ENCODE measurements at regions not wholly inside any gene's neighbourhood (a gene's known extent, or its start where the extent isn't known, plus 50 kb on each side); places are given as distances from the start of the nearest gene placed in this dataset.
"Not testable (repeated sequence)": the region's sequence is repeated elsewhere in the genome, so short reads cannot be mapped to it uniquely, and the experiment has no call there.

GRCh38 chrX:36898301-36898700 is 109.9 kb upstream of the FAM47C start:
- no peaks in the 10 kb centered on the region for H3K4me1 Mint-ChIP-seq
- H3K36me3 Mint-ChIP-seq, result no peaks in the 10 kb centered on the region
- TF ChIP-seq CTCF (IDR thresholded peaks at IDR 0.05; ENCODE audit: unreplicated experiment), result peak; percentile 44
- no peak overlapping the region for H3K4me3 Mint-ChIP-seq
- no peak for DNase-seq (ENCODE audit: low spot score in 2 of 2, unreplicated experiment in 2 of 2)
- H3K9me3 Mint-ChIP-seq, result peaks cover 26% of the 10 kb centered on the region
- no peaks in the 10 kb centered on the region for H3K27me3 Mint-ChIP-seq (ENCODE audit: low read depth)
- no peak overlapping the region for H3K27ac Mint-ChIP-seq

GRCh38 chrX:36904561-36904960 is 103.6 kb upstream of the FAM47C start:
- peaks cover 20% of the 10 kb centered on the region for H3K9me3 Mint-ChIP-seq
- not testable (repeated sequence) for H3K4me3 Mint-ChIP-seq; H3K27me3 Mint-ChIP-seq (ENCODE audit: low read depth); H3K36me3 Mint-ChIP-seq; DNase-seq (ENCODE audit: low spot score in 2 of 2, unreplicated experiment in 2 of 2); H3K4me1 Mint-ChIP-seq; H3K27ac Mint-ChIP-seq

- no peak for DNase-seq (ENCODE audit: low spot score in 2 of 2, unreplicated experiment in 2 of 2)
- H3K9me3 Mint-ChIP-seq, result peaks cover 18% of the 10 kb centered on the region
- peak; percentile 65 for TF ChIP-seq CTCF (IDR thresholded peaks at IDR 0.05; ENCODE audit: unreplicated experiment)
- H3K27me3 Mint-ChIP-seq (ENCODE audit: low read depth), result peaks cover 1% of the 10 kb centered on the region
- no peak overlapping the region for H3K4me3 Mint-ChIP-seq
- H3K36me3 Mint-ChIP-seq, result no peaks in the 10 kb centered on the region
- no peak overlapping the region for H3K27ac Mint-ChIP-seq
- H3K4me1 Mint-ChIP-seq, result peaks cover 7% of the 10 kb centered on the region
These were observed 99.1 kb upstream of the FAM47C start for GRCh38 chrX:36908801-36909675.

GRCh38 chrX:36909676-36910030 is 98.5 kb upstream of the FAM47C start:
- H3K4me3 Mint-ChIP-seq, result no peak overlapping the region
- no peak overlapping the region for H3K27ac Mint-ChIP-seq
- H3K27me3 Mint-ChIP-seq (ENCODE audit: low read depth), result peaks cover 1% of the 10 kb centered on the region
- no peak for TF ChIP-seq CTCF (IDR thresholded peaks at IDR 0.05; ENCODE audit: unreplicated experiment)
- peaks cover 7% of the 10 kb centered on the region for H3K4me1 Mint-ChIP-seq
- no peak for DNase-seq (ENCODE audit: low spot score in 2 of 2, unreplicated experiment in 2 of 2)
- H3K9me3 Mint-ChIP-seq, result peaks cover 18% of the 10 kb centered on the region
- H3K36me3 Mint-ChIP-seq, result no peaks in the 10 kb centered on the region

- H3K4me1 Mint-ChIP-seq, result peaks cover 7% of the 10 kb centered on the region
- H3K9me3 Mint-ChIP-seq, result peaks cover 28% of the 10 kb centered on the region
- H3K27me3 Mint-ChIP-seq (ENCODE audit: low read depth), result no peaks in the 10 kb centered on the region
- no peak overlapping the region for H3K27ac Mint-ChIP-seq
- no peak overlapping the region for H3K4me3 Mint-ChIP-seq
- H3K36me3 Mint-ChIP-seq, result no peaks in the 10 kb centered on the region
- no peak for TF ChIP-seq CTCF (IDR thresholded peaks at IDR 0.05; ENCODE audit: unreplicated experiment)
- no peak for DNase-seq (ENCODE audit: low spot score in 2 of 2, unreplicated experiment in 2 of 2)
These were observed 94.6 kb upstream of the FAM47C start for GRCh38 chrX:36913551-36913950.

GRCh38 chrX:36916941-36917340 is 91.2 kb upstream of the FAM47C start:
- TF ChIP-seq CTCF (IDR thresholded peaks at IDR 0.05; ENCODE audit: unreplicated experiment), result no peak
- H3K9me3 Mint-ChIP-seq, result peaks cover 55% of the 10 kb centered on the region
- H3K4me1 Mint-ChIP-seq, result no peaks in the 10 kb centered on the region
- no peaks in the 10 kb centered on the region for H3K27me3 Mint-ChIP-seq (ENCODE audit: low read depth)
- H3K4me3 Mint-ChIP-seq, result no peak overlapping the region
- H3K27ac Mint-ChIP-seq, result no peak overlapping the region
- H3K36me3 Mint-ChIP-seq, result no peaks in the 10 kb centered on the region
- no peak for DNase-seq (ENCODE audit: low spot score in 2 of 2, unreplicated experiment in 2 of 2)

All from mesothelial cell of epicardium (in vitro differentiated cells).